GM12878 (cell line): ENCODE measurements at regions not wholly inside any gene's neighbourhood (a gene's known extent, or its start where the extent isn't known, plus 50 kb on each side); places are given as distances from the start of the nearest gene placed in this dataset.

ENCODE experiments used
- ATAC-seq: fragments of 200-7000 bp; cut with Tn5 transposase; 3 replicates; pipeline ENCODE4 v1.9.1; 2020; ENCODE audit warnings: mild to moderate bottlenecking, moderate library complexity
- BruUV-seq: library from RNA; stranded (reverse); fragments of 400-500 nt; replicated peaks from 2 replicates; lab custom pipeline; 2021; lab: Mats Ljungman, UMichigan
- CTCF ChIA-PET: fragments of 300-600 bp; sonication (Branson Sonifier 250); formaldehyde crosslinking; extraction: SDS; loops from one replicate; lab custom pipeline; 2021; ENCODE audit warnings: inconsistent platforms; lab: Yijun Ruan, JAX
- POLR2A ChIA-PET: fragments of 350-600 bp; formaldehyde crosslinking; extraction: SDS; loops from one replicate; lab custom pipeline; 2021; ENCODE audit warnings: inconsistent platforms; lab: Charles Lee
- RAD21 ChIA-PET: fragments of 300-600 bp; sonication (Branson Sonifier 250); formaldehyde crosslinking; loops from one replicate; lab custom pipeline; 2023; ENCODE audit warnings: antibody characterized with exemption; ENCODE audit not compliant: unreplicated experiment; lab: Charles Lee
- SMC1A ChIA-PET: fragments of 300-600 bp; sonication (Branson Sonifier 250); formaldehyde crosslinking; loops from one replicate; lab custom pipeline; 2023; ENCODE audit not compliant: unreplicated experiment, uncharacterized antibody; lab: Charles Lee
- DNase-seq: peaks from one replicate; pipeline ENCODE4 v3.0.0-alpha.2; 2011; ENCODE audit warnings: low read depth, low spot score
- FAIRE-seq: peaks from 3 replicates; lab custom pipeline; 2011; peaks lifted over from hg19 to GRCh38; lab: Jason Lieb, UNC
- H2AFZ ChIP-seq: 2 replicates; pipeline ENCODE4 v1.6.0; 2011; ENCODE audit warnings: low read depth, low read length, control low read depth; ENCODE audit not compliant: control insufficient read depth
- H3K27ac ChIP-seq: 2 replicates; pipeline ENCODE4 v1.5.1; 2011; ENCODE audit warnings: control low read depth; ENCODE audit not compliant: control insufficient read depth, insufficient read depth
- H3K27me3 ChIP-seq, 2 experiments: replicated peaks in 1 of 2; 2 replicates each; pipeline versions ENCODE4 v1.6.0 to v1.6.1; 2011; ENCODE audit warnings: low read length in 1 of 2; ENCODE audit not compliant: control insufficient read depth in 2 of 2, insufficient read depth in 2 of 2
- H3K36me3 ChIP-seq, 2 experiments: 2 replicates each; pipeline ENCODE4 v1.5.1; 2011; ENCODE audit warnings: low read length in 1 of 2; ENCODE audit not compliant: control insufficient read depth in 2 of 2, insufficient read depth in 2 of 2
- H3K4me1 ChIP-seq: 2 replicates; pipeline ENCODE4 v1.6.1; 2011; ENCODE audit warnings: mild to moderate bottlenecking, low read length, moderate library complexity, mixed read lengths; ENCODE audit not compliant: control insufficient read depth, insufficient read depth
- H3K4me2 ChIP-seq: 2 replicates; pipeline ENCODE4 v1.6.0; 2011; ENCODE audit warnings: control low read depth; ENCODE audit not compliant: control insufficient read depth, insufficient read depth
- H3K4me3 ChIP-seq: fragments of 200-600 bp; sonication (generic); 2 replicates; pipeline ENCODE4 v1.5.1; 2016
- H3K79me2 ChIP-seq: 2 replicates; pipeline ENCODE4 v1.6.0; 2011; ENCODE audit warnings: low read length; ENCODE audit not compliant: control insufficient read depth, insufficient read depth
- H3K9ac ChIP-seq: 2 replicates; pipeline ENCODE4 v1.8.0; 2011; ENCODE audit warnings: low read length, control low read depth, mixed read lengths; ENCODE audit not compliant: control insufficient read depth, insufficient read depth
- H3K9me3 ChIP-seq: replicated peaks from 3 replicates; pipeline ENCODE4 v1.5.1; 2011; ENCODE audit warnings: mild to moderate bottlenecking, low read length; ENCODE audit not compliant: control insufficient read depth, insufficient read depth
- H4K20me1 ChIP-seq: 2 replicates; pipeline ENCODE4 v1.6.0; 2011; ENCODE audit not compliant: control insufficient read depth, insufficient read depth
- RB1 ChIP-seq: fragments of 450-650 bp; formaldehyde crosslinking; IDR thresholded peaks from 2 replicates; pipeline ENCODE4 v1.6.1; 2017; ENCODE audit warnings: mild to moderate bottlenecking, borderline replicate concordance
- RFX5 ChIP-seq: IDR thresholded peaks from 2 replicates; pipeline ENCODE4 v1.6.1; 2011; ENCODE audit warnings: low read depth, low read length, improper control_type of control experiment
- ZNF207 ChIP-seq: fragments of 450-650 bp; IDR thresholded peaks from 2 replicates; pipeline ENCODE4 v1.6.1; 2014; ENCODE audit warnings: antibody characterized with exemption, mild to moderate bottlenecking, borderline replicate concordance
- ZNF24 ChIP-seq: fragments of 450-650 bp; IDR thresholded peaks from 2 replicates; pipeline ENCODE4 v1.6.1; 2017; ENCODE audit warnings: antibody characterized with exemption, mild to moderate bottlenecking
- WGBS: methylation state at CpG from one replicate; pipeline ENCODE4 v1.1.6; 2016; ENCODE audit warnings: low lambda C conversion rate; ENCODE audit not compliant: insufficient replicate concordance, insufficient coverage; ENCODE audit errors: missing lambda C conversion rate; 5-methylcytosine and 5-hydroxymethylcytosine counted together
- in situ Hi-C: fragments of 300-500 bp; cut with MboI; formaldehyde crosslinking; loops from 9 replicates; pipeline ENCODE4 v1.14.3; 2018; ENCODE audit warnings: mixed read lengths
- intact Hi-C: fragments of 100-400 bp; cut with micrococcal nuclease; formaldehyde crosslinking; loops from one replicate; pipeline ENCODE4 v1.14.2; 2022; ENCODE audit not compliant: unreplicated experiment

DNA sequence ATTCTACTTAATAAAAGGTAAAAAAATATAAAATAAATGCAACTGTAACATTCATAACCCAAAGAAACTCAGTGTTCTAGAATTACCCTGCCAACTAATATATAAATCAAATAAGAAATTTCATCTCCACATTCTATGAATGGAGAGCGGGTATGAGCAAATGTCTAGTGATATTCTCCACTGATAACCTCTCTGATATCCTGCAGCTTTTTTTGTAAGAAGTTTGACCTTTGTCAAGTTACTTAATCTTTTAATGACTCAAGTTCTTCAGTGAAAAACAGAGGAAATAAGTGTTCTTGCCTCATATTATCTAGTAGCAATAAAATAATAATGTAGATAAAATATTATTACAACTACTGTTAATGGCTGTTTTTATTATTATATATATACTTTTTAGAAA lies 1275.6 kb upstream of the CDH9 start:
- no peak for TF ChIP-seq ZNF24
- TF ChIP-seq ZNF207 = no peak
- ChIA-PET RAD21 (interaction anchor here (0.5 kb wide), 1 partner anchor 169 kb away, joined by 3 read pairs; no protein-coding TSS in a partner anchor), POLR2A (no interaction called here), SMC1A (interaction anchor here (0.8 kb wide), 1 partner anchor 34 kb away, joined by 3 read pairs; no protein-coding TSS in a partner anchor), CTCF (no interaction called here)
- Histone ChIP-seq H3K27ac (no peak overlapping the region), H3K4me1 (no peaks in the 10 kb centered on the region), H3K79me2 (no peaks in the 10 kb centered on the region), H3K9me3 (no peaks in the 10 kb centered on the region), H3K4me3 (no peak overlapping the region), H4K20me1 (no peaks in the 10 kb centered on the region), H3K4me2 (no peak overlapping the region), H3K9ac (no peak overlapping the region), H3K36me3 (no peaks in the 10 kb centered on the region), H2AFZ (no peak overlapping the region), H3K27me3 (no peaks in the 10 kb centered on the region)
- 26% methylated on average over 1 of the region's 1 CpG for WGBS
- intact Hi-C loops = no loop called here
- ATAC-seq = no peak
- no TSS peak for BruUV-seq
- no peak for DNase-seq
- no peak for FAIRE-seq
- in situ Hi-C loops = no loop called here

DNA sequence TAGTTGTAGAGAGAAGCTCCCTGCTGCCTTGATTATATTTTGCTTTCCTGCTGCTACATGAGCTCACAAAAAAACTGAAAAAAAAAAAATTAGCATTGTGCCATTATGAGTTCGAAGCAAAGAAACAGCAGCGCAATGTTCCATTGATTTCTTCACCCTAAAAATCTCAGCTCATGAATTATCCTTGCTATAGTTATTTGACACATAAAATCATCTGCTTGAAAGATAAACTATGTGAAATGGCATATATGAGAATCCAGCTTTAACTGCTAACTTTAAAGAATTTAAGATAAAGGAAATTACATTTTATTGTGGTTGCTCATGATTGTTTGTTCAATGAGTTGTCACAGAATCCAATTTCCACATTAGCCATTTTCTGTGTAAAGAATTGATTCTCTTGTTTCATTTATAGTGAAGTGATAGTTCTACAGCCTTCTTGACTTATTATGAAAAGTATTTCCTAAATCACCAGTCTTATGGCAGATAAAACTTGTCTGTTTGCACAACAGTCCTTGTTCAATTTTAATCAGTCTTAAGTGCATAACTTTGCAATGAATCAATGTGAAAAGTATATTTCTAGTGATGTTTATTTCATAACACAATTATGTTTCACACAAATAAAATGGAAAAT lies 1275.0 kb upstream of the CDH9 start:
- H4K20me1 ChIP-seq = no peaks in the 10 kb centered on the region
- no peak overlapping the region for H3K9ac ChIP-seq
- ATAC-seq (no peak), DNase-seq (no peak), FAIRE-seq (no peak)
- intact Hi-C loops = no loop called here
- H3K79me2 ChIP-seq = no peaks in the 10 kb centered on the region
- ChIA-PET RAD21 (interaction anchor here (0.5 kb wide), 1 partner anchor 169 kb away, joined by 3 read pairs; no protein-coding TSS in a partner anchor), CTCF (no interaction called here), POLR2A (no interaction called here), SMC1A (interaction anchor here (0.8 kb wide), 1 partner anchor 33 kb away, joined by 3 read pairs; no protein-coding TSS in a partner anchor)
- no peaks in the 10 kb centered on the region for H3K27me3 ChIP-seq
- in situ Hi-C loops = no loop called here
- no peak overlapping the region for H2AFZ ChIP-seq
- H3K4me1 ChIP-seq = no peaks in the 10 kb centered on the region
- H3K9me3 ChIP-seq = no peaks in the 10 kb centered on the region
- WGBS = 42% methylated on average over 2 of the region's 2 CpGs
- no peak for TF ChIP-seq RB1
- no peak for TF ChIP-seq RFX5
- no TSS peak for BruUV-seq
- no peak overlapping the region for H3K4me2 ChIP-seq
- H3K36me3 ChIP-seq = no peaks in the 10 kb centered on the region
- H3K27ac ChIP-seq = no peak overlapping the region
- H3K4me3 ChIP-seq = no peak overlapping the region
